HCT116 (cell line): ENCODE measurements at regions not wholly inside any gene's neighbourhood (a gene's known extent, or its start where the extent isn't known, plus 50 kb on each side); places are given as distances from the start of the nearest gene placed in this dataset.

Experiments used
- ATAC-seq: fragments of 200-7000 bp; cut with Tn5 transposase; 2 replicates; pipeline ENCODE4 v1.9.1; 2020; ENCODE audit warnings: mild to moderate bottlenecking, moderate library complexity
- BruUV-seq: library from RNA; stranded (reverse); fragments of 400-500 nt; replicated peaks from 2 replicates; lab custom pipeline; 2021; lab: Mats Ljungman, UMichigan
- CTCF ChIA-PET: fragments of 300-600 bp; sonication (Branson Sonifier 250); formaldehyde crosslinking; loops from one replicate; lab custom pipeline; 2021; ENCODE audit warnings: antibody characterized with exemption; lab: Charles Lee
- POLR2A ChIA-PET: fragments of 300-600, 350-600 bp; sonication (Branson Sonifier 250); formaldehyde crosslinking; loops from one replicate; lab custom pipeline; 2021; ENCODE audit warnings: antibody characterized with exemption; lab: Charles Lee
- RAD21 ChIA-PET, 2 experiments: fragments of 300-600 bp; sonication (Branson Sonifier 250); formaldehyde crosslinking; loops; one replicate each; lab custom pipeline; 2023; ENCODE audit warnings: low total read pairs in 2 of 2; ENCODE audit not compliant: uncharacterized antibody in 2 of 2, unreplicated experiment in 2 of 2, low non-redundant PET in 1 of 2; lab: Charles Lee
- DNase-seq: peaks from one replicate; pipeline ENCODE4 v3.0.0-alpha.2; 2010; ENCODE audit warnings: low read depth, low spot score
- H2AFZ ChIP-seq: fragments of 200-600 bp; shearing (Covaris generic), sonication (generic); 2 replicates; pipeline ENCODE4 v1.6.1; 2017; ENCODE audit warnings: low read depth, mixed run types, mixed read lengths, antibody characterized with exemption, low read length; ENCODE audit not compliant: poor library complexity, severe bottlenecking
- H3K27ac ChIP-seq: 2 replicates; pipeline ENCODE4 v1.5.1; 2012; ENCODE audit warnings: low read depth, low read length
- H3K27me3 ChIP-seq: fragments of 200-600 bp; sonication (generic); 2 replicates; pipeline ENCODE4 v1.6.1; 2016; ENCODE audit warnings: mixed run types, low read length, mixed read lengths; ENCODE audit not compliant: insufficient read depth
- H3K36me3 ChIP-seq, 2 experiments: fragments of 200-500 bp in 1 of 2; fragments of 200-600 bp in 1 of 2; sonication (Bioruptor generic) in 1 of 2; sonication (generic) in 1 of 2; 2 replicates each; pipeline versions ENCODE4 v1.5.1 to v1.6.1; 2014 to 2016; ENCODE audit warnings: low read length in 2 of 2, inconsistent platforms in 1 of 2, mixed read lengths in 1 of 2, mixed run types in 1 of 2; ENCODE audit not compliant: insufficient read depth in 2 of 2, control insufficient read depth in 1 of 2
- H3K4me1 ChIP-seq, 2 experiments: fragments of 200-600 bp in 1 of 2; sonication (generic) in 1 of 2; 2 replicates each; pipeline versions ENCODE4 v1.5.1 to v1.6.1; 2012 to 2017; ENCODE audit warnings: low read length in 2 of 2, inconsistent platforms in 1 of 2, mild to moderate bottlenecking in 1 of 2, mixed read lengths in 1 of 2, mixed run types in 1 of 2, moderate library complexity in 1 of 2; ENCODE audit not compliant: insufficient read depth in 2 of 2, control insufficient read depth in 1 of 2
- H3K4me2 ChIP-seq: fragments of 200-600 bp; sonication (generic); 2 replicates; pipeline ENCODE4 v1.6.1; 2017; ENCODE audit warnings: mixed run types, low read length, mixed read lengths
- H3K4me3 ChIP-seq, 2 experiments: fragments of 200-600 bp in 1 of 2; sonication (generic) in 1 of 2; replicated peaks in 1 of 2; 2 replicates each; pipeline ENCODE4 v1.5.1; 2011 to 2016; ENCODE audit warnings: low read length in 2 of 2, control low read depth in 1 of 2, low read depth in 1 of 2, mild to moderate bottlenecking in 1 of 2, mixed read lengths in 1 of 2, mixed run types in 1 of 2
- H3K79me2 ChIP-seq: fragments of 200-600 bp; sonication (generic); 2 replicates; pipeline ENCODE4 v1.6.1; 2017; ENCODE audit warnings: mild to moderate bottlenecking, mixed run types, low read length, moderate library complexity, mixed read lengths; ENCODE audit not compliant: insufficient read depth
- H3K9ac ChIP-seq: fragments of 200-600 bp; sonication (generic); 2 replicates; pipeline ENCODE4 v1.6.1; 2016; ENCODE audit warnings: low read length, mixed read lengths
- H3K9me2 ChIP-seq: fragments of 200-600 bp; sonication (generic), shearing (Covaris generic); 2 replicates; pipeline ENCODE4 v1.6.1; 2017; ENCODE audit warnings: mixed run types, mild to moderate bottlenecking, moderate library complexity; ENCODE audit not compliant: insufficient read depth
- H3K9me3 ChIP-seq, 2 experiments: fragments of 200-500 bp in 1 of 2; fragments of 200-600 bp in 1 of 2; sonication (Bioruptor generic) in 1 of 2; sonication (generic) in 1 of 2; 2 replicates each; pipeline ENCODE4 v1.6.1; 2014 to 2017; ENCODE audit warnings: low read length in 2 of 2, mixed read lengths in 2 of 2, inconsistent platforms in 1 of 2, low read depth in 1 of 2, mild to moderate bottlenecking in 1 of 2, mixed run types in 1 of 2, moderate library complexity in 1 of 2; ENCODE audit not compliant: control insufficient read depth in 1 of 2, insufficient read depth in 1 of 2
- H4K20me1 ChIP-seq: fragments of 200-600 bp; sonication (generic), shearing (Covaris generic); 2 replicates; pipeline ENCODE4 v1.6.1; 2017; ENCODE audit warnings: mixed run types, mild to moderate bottlenecking, moderate library complexity; ENCODE audit not compliant: insufficient read depth
- ATF3 ChIP-seq: IDR thresholded peaks from 2 replicates; pipeline ENCODE4 v1.6.1; 2012
- CTCF ChIP-seq, 3 experiments: fragments of 200-600 bp in 1 of 3; sonication (generic) in 1 of 3; IDR thresholded peaks in 2 of 3; conservative IDR thresholded peaks in 1 of 3; 2 replicates each; pipeline ENCODE4 v1.5.1; 2012 to 2017; ENCODE audit warnings: low read depth in 2 of 3, low read length in 2 of 3, antibody characterized with exemption in 1 of 3, borderline replicate concordance in 1 of 3, control low read depth in 1 of 3, mild to moderate bottlenecking in 1 of 3, mixed read lengths in 1 of 3, mixed run types in 1 of 3, moderate library complexity in 1 of 3; ENCODE audit not compliant: insufficient read depth in 1 of 3
- EGR1 ChIP-seq: IDR thresholded peaks from 2 replicates; pipeline ENCODE4 v1.6.1; 2012; ENCODE audit warnings: low read depth
- ELF1 ChIP-seq: IDR thresholded peaks from 2 replicates; pipeline ENCODE4 v1.6.1; 2012; ENCODE audit warnings: low read depth, borderline replicate concordance
- EZH2 ChIP-seq: fragments of 200-600 bp; sonication (generic); IDR thresholded peaks from 2 replicates; pipeline ENCODE4 v1.6.1; 2017; ENCODE audit warnings: antibody characterized with exemption, mixed run types
- FOSL1 ChIP-seq: IDR thresholded peaks from 2 replicates; pipeline ENCODE4 v1.6.1; 2012; ENCODE audit warnings: low read depth
- JUND ChIP-seq: IDR thresholded peaks from 2 replicates; pipeline ENCODE4 v1.6.1; 2012
- POLR2A ChIP-seq: IDR thresholded peaks from 2 replicates; pipeline ENCODE4 v1.7.0; 2011; ENCODE audit warnings: borderline replicate concordance; ENCODE audit not compliant: insufficient read depth, insufficient read length; ENCODE audit errors: extremely low read depth
- REST ChIP-seq: IDR thresholded peaks from 2 replicates; pipeline ENCODE4 v1.6.1; 2012; ENCODE audit warnings: low read depth
- SRF ChIP-seq: IDR thresholded peaks from 2 replicates; pipeline ENCODE4 v1.6.1; 2012; ENCODE audit warnings: low read depth
- TCF7L2 ChIP-seq: IDR thresholded peaks from 2 replicates; pipeline ENCODE4 v1.7.0; 2011; ENCODE audit warnings: borderline replicate concordance, inconsistent platforms; ENCODE audit not compliant: insufficient read depth, insufficient read length; ENCODE audit errors: extremely low read depth
- intact Hi-C: fragments of 100-400 bp; cut with micrococcal nuclease; formaldehyde crosslinking; loops from 2 replicates; pipeline ENCODE4 v1.10.0; 2022

- BruUV-seq, result no TSS peak
- ATAC-seq, result no peak
- H3K27ac ChIP-seq, result no peak overlapping the region
Observed at GRCh38 chr18:33901894-33902512, 322.7 kb downstream of the NOL4 start.

GRCh38 chr18:33900638-33901037 is 322.6 kb downstream of the ASXL3 start:
- Histone ChIP-seq H3K36me3 (no peaks in the 10 kb centered on the region), H3K79me2 (no peaks in the 10 kb centered on the region), H2AFZ (no peak overlapping the region), H4K20me1 (no peaks in the 10 kb centered on the region), H3K27ac (no peak overlapping the region), H3K9me3 (peaks cover 21 to 27% of the 10 kb centered on the region in 2 experiments; a peak in 2 of 4 replicates), H3K9me2 (no peaks in the 10 kb centered on the region), H3K4me1 (no peaks in the 10 kb centered on the region), H3K9ac (no peak overlapping the region), H3K4me2 (no peak overlapping the region), H3K27me3 (no peaks in the 10 kb centered on the region), H3K4me3 (no peak overlapping the region)
- no TSS peak for BruUV-seq
- ChIA-PET RAD21 (no interaction called here), POLR2A (no interaction called here), CTCF (no interaction called here)
- no peak for DNase-seq
- intact Hi-C loops, result no loop called here
- ATAC-seq, result no peak
- no peak for TF ChIP-seq ELF1
- TF ChIP-seq CTCF (IDR thresholded peaks at IDR 0.05 in 2 of 3, conservative IDR thresholded peaks at IDR 0.05 in 1 of 3; ENCODE audit: borderline replicate concordance in 1 of 3, insufficient read depth in 1 of 3, low read depth in 2 of 3, low read length in 2 of 3), result no peak
- no peak for TF ChIP-seq POLR2A
- TF ChIP-seq EGR1, result no peak
- TF ChIP-seq TCF7L2, result no peak
- no peak for TF ChIP-seq REST
- no peak for TF ChIP-seq ATF3
- no peak for TF ChIP-seq EZH2
- no peak for TF ChIP-seq SRF
- no peak for TF ChIP-seq JUND
- TF ChIP-seq FOSL1, result no peak

More at GRCh38 chr18:33901894-33902512, 322.7 kb downstream of the NOL4 start:
- no peaks in the 10 kb centered on the region for H3K36me3 ChIP-seq
- H4K20me1 ChIP-seq, result no peaks in the 10 kb centered on the region
- POLR2A ChIA-PET, result no interaction called here
- TF ChIP-seq EZH2, result no peak
- no peak for TF ChIP-seq TCF7L2
- DNase-seq, result no peak
- H3K4me1 ChIP-seq, result no peaks in the 10 kb centered on the region
- RAD21 ChIA-PET, result no interaction called here
- H3K27me3 ChIP-seq, result no peaks in the 10 kb centered on the region
- H3K79me2 ChIP-seq, result no peaks in the 10 kb centered on the region
- CTCF ChIA-PET, result no interaction called here
- no peaks in the 10 kb centered on the region for H3K9me2 ChIP-seq
- H3K4me3 ChIP-seq, result no peak overlapping the region
- H2AFZ ChIP-seq, result no peak overlapping the region
- H3K4me2 ChIP-seq, result no peak overlapping the region
- intact Hi-C loops, result no loop called here
- H3K9ac ChIP-seq, result no peak overlapping the region
- peaks cover 21 to 34% of the 10 kb centered on the region in 2 experiments; a peak in 2 of 4 replicates for H3K9me3 ChIP-seq
